Dedifferentiated amniotic fluid mesenchymal stem cell (primary cell): ENCODE measurements at regions not wholly inside any gene's neighbourhood (a gene's known extent, or its start where the extent isn't known, plus 50 kb on each side); places are given as distances from the start of the nearest gene placed in this dataset.

Experiments
- DNase-seq: peaks from one replicate; pipeline ENCODE4 v3.0.0-alpha.2; 2016; ENCODE audit errors: extremely low spot score

DNA sequence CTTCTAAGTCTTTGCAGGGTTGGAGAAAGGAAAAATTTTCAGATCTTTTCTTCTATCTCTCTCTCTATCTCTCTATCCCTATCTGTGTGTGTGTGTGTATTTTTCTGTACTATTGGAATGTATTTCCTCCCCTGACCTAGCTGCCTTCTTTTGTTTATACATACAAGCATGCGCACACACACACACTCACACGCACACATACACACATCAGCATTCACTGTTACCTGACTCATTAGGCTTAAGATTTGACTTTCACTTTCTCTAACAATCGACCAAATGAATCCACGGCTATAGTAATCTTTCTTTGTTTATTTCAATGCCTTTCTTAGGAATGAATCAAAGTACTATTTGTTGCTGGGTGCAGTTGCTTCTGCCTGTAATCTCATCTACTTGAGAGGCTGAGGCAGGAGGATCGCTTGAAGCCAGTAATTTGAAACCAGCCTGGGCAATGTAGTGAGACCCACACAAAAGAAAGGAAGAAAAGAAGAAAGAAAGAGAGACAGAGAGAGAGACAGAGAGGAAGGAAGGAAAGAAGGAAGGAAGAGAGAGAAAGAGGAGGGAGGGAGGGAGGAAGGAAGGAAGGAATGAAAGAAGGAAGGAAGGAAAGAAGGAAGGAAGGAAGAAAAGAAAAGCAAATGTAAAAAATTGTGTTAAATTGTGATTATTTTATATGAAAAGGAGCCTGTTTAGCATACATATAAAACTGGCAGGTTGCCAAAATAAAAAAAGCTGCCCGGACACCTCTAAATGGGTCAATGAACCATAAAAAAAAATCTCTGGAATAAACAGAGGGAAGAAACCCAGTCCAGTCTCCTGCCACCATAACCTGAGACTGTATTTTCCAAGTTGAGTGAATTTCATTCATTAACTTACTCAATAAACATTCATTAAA is 206.8 kb downstream of the ZNF326 start:
- no peak for DNase-seq

DNA sequence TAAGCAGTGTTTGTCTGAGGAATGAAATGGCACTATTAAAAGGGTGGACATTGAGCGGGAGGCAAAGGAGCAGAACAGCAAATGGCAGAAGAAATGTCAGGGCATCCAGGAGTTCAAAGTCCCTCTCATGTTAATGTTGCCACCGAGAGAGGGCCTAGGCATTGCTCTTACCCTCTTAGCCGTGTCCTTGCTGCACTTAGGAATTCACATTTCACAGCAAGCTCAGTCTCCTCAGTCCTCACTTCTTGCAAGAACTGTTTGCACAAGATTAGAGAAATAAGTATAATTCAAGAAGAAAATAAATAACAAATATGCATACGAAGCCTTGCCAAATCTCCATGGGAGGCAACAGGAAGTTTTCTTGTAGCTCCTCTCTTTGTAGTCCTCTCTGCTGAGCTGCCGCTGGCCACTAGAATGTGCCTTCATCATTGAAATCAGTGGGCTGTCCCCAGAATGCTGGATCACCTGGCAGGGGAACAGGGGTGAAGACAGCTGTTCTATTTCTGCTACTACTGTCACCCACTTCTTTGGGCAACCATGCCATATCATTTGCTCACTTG is 205.8 kb downstream of the ZNF326 start:
- no peak for DNase-seq

DNA sequence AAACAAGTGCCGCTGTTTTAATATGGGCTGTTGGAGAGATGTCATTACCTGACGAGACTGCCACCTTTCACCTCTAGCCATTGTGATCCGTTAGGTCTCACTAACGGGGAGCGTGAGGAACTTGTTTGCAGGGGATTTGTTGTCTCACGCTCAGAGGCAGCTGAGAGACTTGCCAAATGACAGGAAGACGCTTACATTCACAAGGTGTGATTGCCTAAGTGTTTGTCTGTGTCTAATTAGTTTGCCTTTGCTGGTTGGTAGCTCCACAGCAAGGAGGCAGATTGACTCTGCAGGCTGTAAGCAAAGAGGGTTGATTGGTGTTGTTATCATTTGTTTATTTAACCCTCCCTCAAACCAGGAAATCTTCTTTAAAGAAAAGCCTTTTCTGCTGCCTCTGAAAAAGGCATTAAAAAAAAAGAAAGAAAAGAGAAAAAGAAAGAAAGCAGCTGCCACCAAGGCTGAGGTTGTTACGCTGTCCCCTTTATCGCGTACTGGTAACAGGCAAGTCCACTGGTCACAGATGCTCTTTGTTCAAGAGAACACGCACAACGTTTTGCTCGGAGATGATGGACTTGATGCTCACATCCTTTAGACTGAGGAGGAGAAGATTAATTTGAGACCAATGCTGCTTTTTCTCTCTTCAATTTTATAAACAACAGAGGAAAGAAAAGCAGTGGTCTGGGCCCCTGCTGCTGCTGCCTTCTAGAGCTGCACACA is 203.9 kb downstream of the ZNF326 start:
- no peak for DNase-seq

DNA sequence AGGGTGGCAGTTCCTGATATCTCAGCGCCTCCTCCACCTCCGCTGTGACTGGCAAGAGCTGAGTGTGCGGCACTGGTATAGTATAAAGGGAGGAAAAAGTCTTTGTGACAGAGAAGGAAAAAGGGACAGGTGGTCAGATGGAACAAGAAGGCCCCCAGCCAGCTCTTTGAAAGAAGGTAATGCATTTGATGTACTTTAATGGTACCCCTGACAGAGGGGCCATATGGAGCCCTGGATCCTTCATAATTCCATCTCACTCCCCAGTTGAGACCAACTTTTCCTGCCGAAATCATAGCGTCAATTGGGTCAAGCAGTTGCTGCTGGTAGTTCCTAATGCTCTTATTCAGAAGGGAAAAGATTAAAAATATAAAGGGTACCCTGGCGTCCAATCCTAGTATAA is 198.2 kb downstream of the ZNF326 start:
- no peak for DNase-seq

DNA sequence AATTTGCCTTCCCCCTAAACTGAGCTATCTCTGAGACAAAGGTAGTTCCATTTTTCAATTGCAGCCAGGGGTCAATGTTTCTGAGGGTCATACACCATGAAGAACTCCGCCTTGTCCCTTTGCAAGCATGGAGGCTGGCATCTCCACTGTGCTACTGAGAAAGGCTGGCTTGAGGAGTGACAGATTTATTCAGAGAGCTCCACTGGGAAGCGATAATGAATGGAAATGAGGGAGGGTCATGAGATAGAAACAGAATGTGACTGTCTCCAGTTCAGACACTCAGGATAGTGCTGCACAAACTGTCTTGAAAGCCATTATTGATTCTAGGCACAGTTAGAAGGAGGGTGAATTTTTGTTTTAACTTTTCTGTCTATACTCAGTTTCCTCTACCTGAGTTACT is 197.5 kb downstream of the ZNF326 start:
- no peak for DNase-seq

DNA sequence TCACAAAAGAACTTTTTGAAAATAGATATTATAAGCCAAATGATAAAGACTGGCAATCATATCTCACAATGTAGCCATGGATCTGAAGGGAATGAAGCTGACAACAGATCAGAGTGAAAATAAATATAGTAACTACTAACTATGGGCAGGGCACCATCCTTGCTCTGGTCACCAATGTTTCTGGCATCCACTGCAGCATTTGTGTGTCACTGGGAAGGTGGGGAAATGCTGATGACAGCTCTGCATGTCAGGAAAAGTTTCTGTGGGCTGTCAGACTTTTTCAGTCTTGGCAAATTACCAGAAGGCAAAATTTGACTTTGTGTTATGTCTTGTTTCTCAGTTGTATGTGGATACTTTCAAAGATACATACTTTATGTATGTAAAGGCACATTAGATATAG is 195.6 kb downstream of the ZNF326 start:
- DNase-seq = no peak

DNA sequence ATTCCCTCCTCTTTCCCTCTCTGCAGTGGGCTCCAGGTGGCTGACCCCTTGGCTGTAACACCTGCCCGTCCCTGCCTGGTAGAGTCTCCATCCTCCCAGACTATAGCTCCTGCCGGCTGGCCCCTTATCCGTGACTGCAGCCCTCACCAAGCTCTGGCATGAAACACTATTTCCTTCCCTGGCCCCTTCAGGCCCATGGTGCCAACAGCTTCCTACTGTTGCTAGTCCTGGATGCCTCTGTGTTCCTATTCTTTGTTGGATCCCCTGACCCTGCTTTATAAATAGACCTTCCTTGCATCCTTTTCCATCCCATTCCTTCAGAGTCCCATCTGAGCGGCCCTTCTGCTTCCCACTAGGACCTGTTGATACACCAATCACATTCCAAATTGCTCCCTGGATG is 195.0 kb downstream of the ZNF326 start:
- DNase-seq = no peak

DNA sequence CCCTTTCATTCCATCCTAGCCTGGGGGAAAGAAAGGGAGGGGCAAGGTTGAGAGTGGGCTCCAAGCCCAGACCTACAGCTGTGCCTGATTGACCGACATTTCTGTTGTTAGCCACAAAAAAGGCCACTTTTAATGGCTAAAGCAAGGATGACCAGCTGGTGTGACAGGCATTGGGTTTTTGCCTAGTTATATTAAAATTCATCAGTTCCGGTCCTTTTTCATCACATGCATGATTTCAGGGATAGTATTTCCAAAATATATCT is 192.3 kb downstream of the ZNF326 start:
- DNase-seq = no peak

DNA sequence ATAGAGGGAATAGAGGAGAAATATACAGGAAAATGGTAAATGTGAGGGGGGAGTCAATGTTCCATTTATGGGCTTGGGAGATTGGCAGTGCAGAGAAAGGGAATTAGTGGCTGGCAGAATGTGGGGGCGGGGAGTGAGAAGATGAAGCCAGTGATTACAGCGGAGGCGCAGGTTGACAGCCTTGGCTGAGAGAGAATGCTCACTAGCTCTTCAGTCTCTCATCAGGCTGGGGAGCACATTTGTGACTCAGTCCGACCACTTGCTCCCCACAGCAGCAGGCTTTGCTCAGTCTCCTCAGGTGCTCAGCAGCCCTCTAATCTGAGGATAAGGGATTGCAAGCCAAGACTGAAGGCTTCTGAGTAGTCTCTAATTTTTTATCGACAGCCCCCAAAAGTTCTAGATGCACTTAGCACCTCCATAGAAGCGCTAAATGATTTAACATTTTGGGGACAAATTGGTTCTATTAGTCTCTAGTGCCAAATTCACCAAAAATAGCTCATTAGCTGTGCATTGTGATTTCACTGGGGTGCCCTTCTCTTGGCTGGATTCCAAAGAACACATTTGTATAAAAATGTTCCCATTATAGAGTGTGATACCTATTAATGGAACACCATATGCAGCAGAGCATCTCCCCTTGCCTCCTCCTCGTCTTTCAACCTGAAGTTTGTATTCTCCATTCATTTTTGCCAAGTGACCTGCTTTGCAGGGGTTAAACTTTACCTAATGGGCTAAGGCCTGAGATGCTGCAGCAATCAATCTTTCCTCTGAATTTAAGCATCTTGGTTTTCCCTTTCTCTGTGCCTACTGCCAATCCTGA is 191.8 kb downstream of the ZNF326 start:
- DNase-seq = no peak

DNA sequence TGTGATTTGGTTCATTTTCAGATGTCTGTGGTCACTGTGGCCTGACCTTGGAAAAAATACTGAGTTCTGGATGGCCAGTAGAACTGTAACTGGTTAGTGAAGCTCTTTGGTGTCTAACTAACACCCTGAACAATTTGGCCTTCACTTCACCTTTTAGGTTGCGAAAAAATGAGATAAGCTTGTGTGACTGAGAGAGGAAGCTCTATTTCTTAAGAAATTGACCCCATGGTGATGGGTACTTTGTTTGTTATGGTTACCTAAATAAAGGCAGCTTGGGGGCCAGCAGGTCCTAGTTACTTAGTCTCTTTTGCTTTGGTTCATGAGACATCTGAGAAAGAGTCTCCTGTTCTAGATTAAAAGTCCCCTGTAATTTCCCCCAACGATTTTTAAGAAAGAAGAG is 181.6 kb downstream of the ZNF326 start:
- no peak for DNase-seq

DNA sequence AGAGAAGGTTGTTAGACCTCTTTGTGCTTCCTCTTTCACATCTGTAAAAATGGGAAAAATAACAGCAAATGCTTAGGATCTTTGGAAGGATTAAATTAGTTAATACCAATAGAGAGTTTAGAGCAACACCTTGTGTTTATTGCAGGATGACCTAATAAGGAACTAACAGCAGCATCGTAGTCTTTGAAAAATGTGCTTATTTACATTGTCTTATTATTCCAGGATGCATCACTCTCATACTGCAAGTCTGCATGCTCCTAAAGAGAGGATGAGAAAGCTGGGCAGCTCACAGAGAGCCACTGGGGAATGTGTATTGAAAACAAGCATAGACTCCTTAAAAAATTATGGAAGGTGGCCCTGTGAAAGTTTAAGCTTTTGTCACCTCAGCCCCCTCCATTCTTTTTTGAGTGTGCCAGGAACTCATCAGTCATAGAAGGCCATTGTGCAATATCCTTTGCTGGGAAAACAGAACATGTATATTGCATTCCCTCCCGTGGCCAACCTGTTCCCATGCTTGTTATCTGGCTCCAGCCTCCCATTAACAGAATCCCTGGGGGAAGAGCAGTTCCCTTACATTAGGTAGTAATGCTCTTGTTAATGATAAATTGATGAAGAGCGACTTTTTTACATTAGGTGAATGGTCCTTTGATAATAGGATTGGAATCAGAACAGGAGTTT is 180.7 kb downstream of the ZNF326 start:
- no peak for DNase-seq

DNA sequence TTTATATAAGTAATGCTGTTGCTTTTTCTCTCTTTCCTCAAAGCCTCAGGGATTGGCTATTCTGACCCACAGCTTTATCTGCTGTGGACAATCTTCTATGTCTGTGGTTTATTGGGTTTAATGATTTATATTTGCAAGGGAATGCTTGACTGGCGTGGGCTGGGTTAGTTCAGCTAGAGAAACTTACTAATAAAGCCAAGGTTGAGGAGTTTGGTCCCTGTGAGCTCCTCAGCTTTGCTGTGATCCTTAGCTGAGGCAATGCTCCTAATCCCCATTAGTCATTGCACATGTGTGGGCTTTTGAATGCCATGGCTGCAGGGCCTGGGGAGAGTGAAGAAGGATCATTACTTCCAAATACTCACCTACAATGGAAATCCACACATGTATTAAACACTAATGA is 179.3 kb downstream of the ZNF326 start:
- no peak for DNase-seq

DNA sequence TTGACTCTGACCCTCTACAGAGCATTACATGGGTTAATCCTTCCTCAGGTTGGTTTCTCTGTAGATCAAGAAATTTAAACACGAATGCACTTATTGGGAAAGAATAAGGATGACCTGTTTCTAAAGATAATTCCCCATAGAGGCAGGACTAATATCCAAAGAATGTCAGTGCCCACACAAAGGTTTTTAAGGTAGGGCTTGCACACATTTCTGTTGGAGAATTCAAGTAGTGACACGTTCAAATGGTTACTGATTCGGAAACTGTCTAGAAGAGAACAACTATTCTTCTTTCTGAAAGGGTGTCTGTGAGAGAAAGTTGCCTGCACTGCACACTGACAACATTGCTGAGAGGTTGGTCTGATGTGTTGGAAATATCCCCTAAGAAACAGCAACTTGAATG is 167.3 kb downstream of the ZNF326 start:
- DNase-seq = no peak

DNA sequence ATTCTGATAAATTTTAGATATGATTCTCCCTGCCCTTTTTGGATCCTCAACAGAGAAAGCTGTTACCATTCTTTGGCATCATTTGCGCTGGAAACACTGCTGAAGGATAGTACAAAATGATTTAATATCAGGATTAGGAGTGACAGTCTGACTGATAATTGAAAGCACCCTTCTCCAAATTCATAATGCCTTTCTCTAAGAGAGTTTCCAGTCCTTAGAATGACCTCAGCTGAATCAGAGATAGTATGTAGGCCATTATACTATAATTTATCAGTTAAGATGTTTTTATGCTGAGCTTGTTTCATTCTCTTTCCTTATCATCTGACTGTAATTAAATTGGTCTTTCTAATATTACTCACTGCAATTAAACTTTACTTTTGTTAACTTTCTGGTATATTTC is 166.7 kb downstream of the ZNF326 start:
- no peak for DNase-seq

DNA sequence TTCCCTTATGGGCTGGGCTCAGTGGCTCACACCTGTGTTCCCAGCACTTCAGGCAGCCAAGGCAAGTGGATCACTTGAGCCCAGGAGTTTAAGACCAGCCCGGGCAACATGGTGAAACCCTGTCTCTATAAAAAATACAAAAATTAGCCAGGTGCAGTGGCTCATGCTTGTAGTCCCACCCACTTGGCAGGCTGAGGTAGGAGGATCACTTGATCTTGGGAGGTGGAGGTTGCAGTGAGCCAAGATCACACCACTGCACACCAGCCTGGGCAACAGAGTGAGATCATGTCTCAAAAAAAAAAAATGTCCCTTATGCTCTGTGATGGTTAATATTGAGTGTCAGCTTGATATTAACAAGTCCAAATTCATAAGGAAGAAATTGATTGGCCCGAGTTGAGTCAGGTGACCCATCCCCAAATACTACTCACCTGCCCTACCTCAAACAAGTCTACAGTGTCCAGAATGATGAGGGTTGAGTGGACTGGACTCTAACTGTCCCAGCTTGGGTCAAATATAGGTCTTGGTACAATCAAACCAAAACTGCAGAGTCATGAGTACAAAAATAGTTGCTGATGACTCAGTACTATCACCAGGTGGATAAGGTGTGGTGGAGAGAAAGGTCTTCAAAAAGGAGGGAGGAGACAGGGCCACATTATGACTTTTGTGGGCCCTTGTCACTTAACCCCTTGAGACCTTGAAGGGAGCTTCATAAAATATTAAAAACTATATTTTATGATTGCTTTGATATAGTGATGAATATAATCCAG is 161.0 kb downstream of the ZNF326 start:
- no peak for DNase-seq

DNA sequence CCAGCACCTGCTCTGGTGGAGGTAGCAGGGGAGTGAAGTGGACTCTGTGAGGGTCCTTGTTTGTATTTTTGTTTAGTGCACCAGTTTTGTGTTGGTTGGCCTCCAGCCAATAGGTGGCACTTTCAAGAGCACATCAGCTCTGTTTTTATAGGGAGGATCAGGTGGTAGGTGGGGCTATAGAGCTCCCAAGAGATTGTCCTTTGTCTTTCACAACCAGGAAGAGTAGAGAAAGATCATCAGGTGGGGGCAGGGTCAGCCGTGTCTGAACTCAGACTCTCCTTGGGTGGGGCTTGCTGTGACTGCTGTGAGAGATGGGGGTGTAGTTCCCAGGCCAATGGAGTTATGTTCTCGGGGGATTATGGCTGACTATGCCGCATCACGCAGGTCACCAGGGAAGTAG is 159.8 kb downstream of the ZNF326 start:
- no peak for DNase-seq

DNA sequence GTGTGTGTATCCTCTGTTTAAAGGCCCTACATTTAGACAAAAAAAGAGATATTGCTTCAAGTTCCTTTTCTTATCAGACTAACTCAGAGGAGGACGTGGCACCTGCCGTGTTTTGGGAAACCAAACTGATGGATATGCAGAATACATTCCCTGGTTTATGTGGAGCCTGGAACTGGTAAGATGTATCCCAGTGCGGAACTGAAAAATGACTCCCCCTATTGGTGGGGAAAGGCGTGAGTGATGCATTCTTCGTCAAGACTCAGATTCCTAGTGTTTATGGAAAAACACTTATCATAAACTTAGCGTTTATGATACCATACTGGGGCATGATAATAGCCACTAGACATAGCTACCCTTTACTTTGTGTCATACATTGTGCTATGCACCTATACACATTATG is 154.2 kb downstream of the ZNF326 start:
- no peak for DNase-seq

DNA sequence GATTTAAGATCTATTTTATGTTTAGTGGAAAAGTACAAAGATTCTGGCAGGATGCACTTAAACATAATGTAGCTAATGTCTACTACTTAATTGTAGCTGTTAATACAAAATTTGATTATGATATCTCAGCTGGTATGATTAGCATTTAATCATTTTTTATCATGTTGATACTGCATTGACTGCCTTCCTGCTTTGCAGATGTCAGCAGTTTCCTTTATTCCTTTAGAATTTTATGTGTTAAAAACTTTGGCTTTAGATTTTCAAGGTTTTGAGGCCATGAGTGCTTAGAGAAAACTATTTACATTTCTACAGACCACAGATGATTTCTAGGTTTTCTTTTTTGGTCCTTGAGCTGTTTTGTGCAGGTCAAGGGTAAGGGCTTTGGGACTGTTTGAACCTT is 152.2 kb downstream of the ZNF326 start:
- no peak for DNase-seq

DNA sequence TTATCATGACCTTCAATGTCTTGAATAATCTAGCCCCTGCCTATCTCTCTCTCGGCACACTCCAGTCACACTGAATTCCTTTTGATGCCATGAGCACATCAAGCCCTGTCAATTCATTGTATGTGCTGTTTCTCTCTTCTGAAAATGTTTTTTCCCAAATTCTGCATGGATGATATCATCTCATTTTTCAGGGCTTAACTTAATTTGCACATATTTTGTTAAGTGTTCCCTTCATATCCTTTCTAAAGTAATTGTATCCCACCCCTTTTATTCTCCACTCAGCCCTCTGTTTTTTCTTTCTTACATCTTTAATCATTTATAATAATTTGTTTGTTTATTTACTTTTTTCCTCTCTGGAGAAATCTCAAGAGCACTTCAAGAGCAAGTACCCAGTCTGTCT is 149.9 kb downstream of the ZNF326 start:
- DNase-seq = no peak

DNA sequence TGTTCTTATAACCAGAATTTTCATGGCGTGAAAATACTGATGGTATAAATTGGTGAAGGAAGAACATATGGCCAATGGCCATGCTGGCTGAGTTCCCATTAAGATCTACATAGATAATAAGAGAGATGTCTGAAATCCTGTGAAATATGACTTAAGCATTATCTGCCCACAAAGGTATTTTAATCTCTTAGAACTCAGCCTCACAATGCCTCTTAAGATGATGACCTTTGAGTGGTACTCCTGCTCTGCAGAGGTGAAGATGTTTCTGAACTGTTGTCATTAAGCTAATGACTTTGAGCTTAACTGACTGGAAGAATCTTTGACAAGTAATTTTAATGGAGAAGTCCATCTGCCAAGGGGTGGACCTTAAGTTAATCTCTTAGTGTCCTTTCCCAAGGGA is 148.7 kb downstream of the ZNF326 start:
- DNase-seq = no peak

DNA sequence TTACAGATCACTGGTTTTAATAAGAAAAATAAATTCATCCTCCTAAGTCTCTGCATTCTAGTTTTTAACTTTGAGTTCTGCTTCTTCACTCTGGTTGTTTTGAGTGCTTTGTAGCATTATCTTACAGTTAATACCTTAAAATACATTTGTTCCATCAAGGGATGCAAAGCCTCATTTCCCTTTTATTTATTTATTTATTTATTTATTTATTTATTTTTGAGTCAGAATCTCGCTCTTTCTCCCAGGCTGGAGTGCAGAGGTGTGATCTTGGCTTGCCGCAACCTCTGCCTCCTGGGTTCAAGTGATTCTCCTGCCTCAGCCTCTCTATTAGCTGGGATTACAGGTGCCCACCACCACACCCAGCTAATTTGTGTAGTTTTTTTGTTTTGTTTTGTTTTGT is 147.8 kb downstream of the ZNF326 start:
- DNase-seq = no peak
